ENCODE measurements at regions not wholly inside any gene's neighbourhood (a gene's known extent, or its start where the extent isn't known, plus 50 kb on each side); places are given as distances from the start of the nearest gene placed in this dataset.

- no peak for DNase-seq (ENCODE audit: low spot score)
- TF ChIP-seq CTCF (IDR thresholded peaks at IDR 0.05; ENCODE audit: extremely low read depth, insufficient read depth, missing control alignments) = no peak
- in situ Hi-C loops (cut with MboI; ENCODE audit: low pct_unique_long_range_greater_than_20kb, low sequenced_read_pairs, unreplicated experiment) = no loop called here
These were observed 158.8 kb downstream of the DLL1 start for GRCh38 chr6:170132011-170132521.

- in situ Hi-C loops (cut with MboI; ENCODE audit: low pct_unique_long_range_greater_than_20kb, low sequenced_read_pairs, unreplicated experiment) = no loop called here
- no peak for DNase-seq (ENCODE audit: low spot score)
- no peak for TF ChIP-seq CTCF (IDR thresholded peaks at IDR 0.05; ENCODE audit: extremely low read depth, insufficient read depth, missing control alignments)
These were observed 159.5 kb downstream of the DLL1 start for GRCh38 chr6:170131351-170131750.

GRCh38 chr6:170130771-170131241 lies 160.1 kb downstream of the DLL1 start:
- no peak for TF ChIP-seq CTCF (IDR thresholded peaks at IDR 0.05; ENCODE audit: extremely low read depth, insufficient read depth, missing control alignments)
- in situ Hi-C loops (cut with MboI; ENCODE audit: low pct_unique_long_range_greater_than_20kb, low sequenced_read_pairs, unreplicated experiment) = no loop called here
- no peak for DNase-seq (ENCODE audit: low spot score)

GRCh38 chr6:170130201-170130621 lies 160.7 kb downstream of the DLL1 start:
- in situ Hi-C loops (cut with MboI; ENCODE audit: low pct_unique_long_range_greater_than_20kb, low sequenced_read_pairs, unreplicated experiment) = no loop called here
- DNase-seq (ENCODE audit: low spot score) = no peak
- no peak for TF ChIP-seq CTCF (IDR thresholded peaks at IDR 0.05; ENCODE audit: extremely low read depth, insufficient read depth, missing control alignments)

- no peak for TF ChIP-seq CTCF (IDR thresholded peaks at IDR 0.05; ENCODE audit: extremely low read depth, insufficient read depth, missing control alignments)
- no peak for DNase-seq (ENCODE audit: low spot score)
- in situ Hi-C loops (cut with MboI; ENCODE audit: low pct_unique_long_range_greater_than_20kb, low sequenced_read_pairs, unreplicated experiment) = no loop called here
These were observed 161.1 kb downstream of the DLL1 start for GRCh38 chr6:170129691-170130171.

GRCh38 chr6:170128811-170129681 lies 161.8 kb downstream of the DLL1 start:
- in situ Hi-C loops (cut with MboI; ENCODE audit: low pct_unique_long_range_greater_than_20kb, low sequenced_read_pairs, unreplicated experiment) = no loop called here
- no peak for TF ChIP-seq CTCF (IDR thresholded peaks at IDR 0.05; ENCODE audit: extremely low read depth, insufficient read depth, missing control alignments)
- DNase-seq (ENCODE audit: low spot score) = no peak

Measured in GM13977 (cell line).